IMR-90 (cell line): ENCODE measurements at regions not wholly inside any gene's neighbourhood (a gene's known extent, or its start where the extent isn't known, plus 50 kb on each side); places are given as distances from the start of the nearest gene placed in this dataset.

Experiments
- CTCF ChIP-seq: conservative IDR thresholded peaks from 2 replicates; pipeline ENCODE4 v1.5.1; 2012; ENCODE audit warnings: mild to moderate bottlenecking, low read depth, low read length, improper control_type of control experiment
- POLR2A ChIP-seq: IDR thresholded peaks from 2 replicates; pipeline ENCODE4 v1.6.1; 2012; ENCODE audit warnings: mild to moderate bottlenecking, low read depth, low read length

DNA sequence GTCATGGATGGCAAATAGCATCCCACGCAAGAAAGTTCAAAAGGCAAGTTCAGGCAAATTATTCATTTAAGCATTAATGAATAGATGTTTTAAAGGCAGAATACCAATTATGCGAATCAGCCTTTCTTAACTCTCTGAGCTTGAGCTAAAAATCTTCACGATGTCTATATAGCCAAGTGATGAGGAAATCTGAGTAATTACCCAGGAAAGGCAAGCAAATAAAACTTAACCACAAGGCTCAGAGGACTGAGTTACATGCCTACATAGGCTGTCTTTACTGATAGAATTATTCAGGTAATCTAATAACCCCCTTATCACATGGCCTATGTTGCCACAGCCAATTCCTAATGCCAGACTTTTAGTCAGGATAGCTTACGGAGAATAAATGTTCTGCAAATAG lies 120.8 kb upstream of the MTAP start:
- no peak for TF ChIP-seq POLR2A
- no peak for TF ChIP-seq CTCF
